Stimulated activated CD4-positive, alpha-beta T cell treated with anti-CD3 and anti-CD28 coated beads, Interleukin-4, amount 100 ng/mL, for 48 hours (primary cell): ENCODE measurements at regions not wholly inside any gene's neighbourhood (a gene's known extent, or its start where the extent isn't known, plus 50 kb on each side); places are given as distances from the start of the nearest gene placed in this dataset.

Experiments
- DNase-seq, 2 donors: peaks; one replicate each; pipeline ENCODE4 v3.0.0-alpha.2; 2020; ENCODE audit warnings: low read depth in 2 of 2

GRCh38 chr2:76455910-76456309 lies 745.2 kb upstream of the GCFC2 start:
- DNase-seq = no peak

DNA sequence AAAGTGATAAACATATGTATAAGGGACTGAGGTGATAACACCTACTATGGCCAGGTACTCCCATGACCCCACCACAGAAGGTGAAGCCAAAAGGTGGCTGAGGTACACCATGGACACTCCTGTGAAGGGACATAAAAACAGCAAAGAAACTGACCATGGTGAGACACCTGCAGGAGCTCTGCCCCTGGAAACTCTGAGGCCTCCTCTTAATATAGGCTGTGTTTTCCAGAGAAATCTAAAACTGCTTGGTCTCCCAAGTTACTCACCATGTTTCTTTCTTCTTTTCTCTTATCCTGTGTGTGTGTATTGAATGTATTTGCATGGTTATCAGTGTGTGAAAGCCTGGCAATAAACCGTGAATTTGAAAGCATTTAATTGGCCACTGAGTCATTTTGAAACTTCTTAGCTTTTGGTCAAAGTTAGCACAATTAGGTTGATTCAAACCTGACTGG lies 739.3 kb upstream of the GCFC2 start:
- no peak for DNase-seq

DNA sequence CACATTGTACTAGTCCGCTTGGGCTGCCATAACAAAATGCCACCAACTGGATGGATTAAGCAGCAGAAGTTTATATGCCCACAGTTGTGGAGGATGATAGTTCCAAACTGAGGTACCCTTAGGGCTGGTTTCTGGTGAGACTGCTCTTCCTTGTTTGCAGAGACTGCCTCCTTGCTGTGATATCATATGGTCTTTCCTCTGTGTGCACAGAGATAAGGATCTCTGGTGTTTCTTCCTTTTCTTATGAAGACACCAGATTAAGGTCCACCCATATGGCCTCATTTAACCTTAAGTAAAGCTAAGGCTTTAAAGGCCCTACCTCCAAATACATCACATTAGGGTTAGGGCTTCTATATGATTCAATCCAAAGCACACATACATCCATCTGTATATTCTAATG lies 738.2 kb upstream of the GCFC2 start:
- DNase-seq = no peak

- no peak for DNase-seq
Measured at GRCh38 chr2:76447294-76447693, 736.6 kb upstream of the GCFC2 start.

- no peak for DNase-seq
Measured at GRCh38 chr2:76446872-76447271, 736.2 kb upstream of the GCFC2 start.

DNA sequence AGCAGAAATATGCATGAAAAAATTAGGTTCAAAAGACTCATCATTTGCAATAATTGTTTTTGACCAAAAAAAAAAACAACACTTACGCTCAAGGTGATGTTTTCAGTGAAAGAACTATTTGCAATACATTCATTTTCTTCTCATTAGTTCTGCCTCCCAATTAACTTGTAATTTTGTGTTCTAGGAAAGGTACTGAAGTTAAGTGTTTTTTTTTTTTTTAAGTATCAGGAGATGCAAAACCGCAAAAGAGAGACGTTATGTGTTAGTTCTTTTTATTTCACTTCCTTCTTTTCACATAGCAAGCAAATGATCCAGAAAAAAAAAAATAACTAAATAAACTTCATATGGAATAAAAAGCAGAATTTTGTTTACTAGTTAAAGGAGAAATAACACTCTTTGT lies 735.2 kb upstream of the GCFC2 start:
- DNase-seq = no peak

DNA sequence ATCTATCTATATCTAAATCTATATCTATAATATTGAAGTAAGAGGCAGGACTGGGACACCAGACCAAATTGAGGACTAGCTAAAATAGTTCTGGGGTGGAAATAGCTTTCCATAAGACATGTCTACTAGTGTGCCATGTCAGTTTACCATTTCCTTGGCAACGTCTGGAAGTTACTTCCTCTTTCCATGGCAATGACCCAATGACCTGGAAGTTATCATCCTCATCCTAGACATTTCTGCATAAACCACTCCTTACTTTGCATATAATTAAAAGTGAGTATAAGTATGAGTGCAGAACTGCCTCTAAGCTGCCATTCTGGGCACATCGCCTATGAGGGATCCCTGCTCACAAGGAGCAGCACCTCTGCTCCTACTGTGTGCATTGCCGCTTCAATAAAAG lies 734.0 kb upstream of the GCFC2 start:
- no peak for DNase-seq

- DNase-seq = no peak
Measured at GRCh38 chr2:76437564-76437963, 726.8 kb upstream of the GCFC2 start.

- no peak for DNase-seq
Measured at GRCh38 chr2:76429374-76429773, 718.7 kb upstream of the GCFC2 start.

DNA sequence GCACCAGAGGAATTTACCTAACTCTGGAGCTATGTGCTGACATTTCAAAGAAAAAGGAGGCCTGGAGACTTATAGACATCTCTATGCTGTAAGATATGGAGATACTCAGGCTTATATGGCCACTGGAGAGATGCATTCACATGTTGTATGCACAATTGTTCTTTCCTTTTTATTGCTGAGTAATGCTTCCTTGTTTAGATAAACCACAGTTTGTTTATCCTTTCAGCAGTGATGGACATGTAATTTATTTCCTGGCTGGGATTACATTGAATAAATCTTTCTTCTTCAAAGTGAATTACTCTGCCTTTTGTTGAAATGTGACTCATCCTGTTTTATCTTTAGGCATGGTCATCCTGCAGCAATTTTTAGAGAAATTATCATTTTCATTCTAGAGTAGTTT lies 716.7 kb upstream of the GCFC2 start:
- no peak for DNase-seq

- no peak for DNase-seq
Measured at GRCh38 chr2:76415821-76416220, 705.1 kb upstream of the GCFC2 start.

GRCh38 chr2:76413436-76413835 lies 702.7 kb upstream of the GCFC2 start:
- no peak for DNase-seq

GRCh38 chr2:76406134-76406855 lies 695.6 kb upstream of the GCFC2 start:
- no peak for DNase-seq

DNA sequence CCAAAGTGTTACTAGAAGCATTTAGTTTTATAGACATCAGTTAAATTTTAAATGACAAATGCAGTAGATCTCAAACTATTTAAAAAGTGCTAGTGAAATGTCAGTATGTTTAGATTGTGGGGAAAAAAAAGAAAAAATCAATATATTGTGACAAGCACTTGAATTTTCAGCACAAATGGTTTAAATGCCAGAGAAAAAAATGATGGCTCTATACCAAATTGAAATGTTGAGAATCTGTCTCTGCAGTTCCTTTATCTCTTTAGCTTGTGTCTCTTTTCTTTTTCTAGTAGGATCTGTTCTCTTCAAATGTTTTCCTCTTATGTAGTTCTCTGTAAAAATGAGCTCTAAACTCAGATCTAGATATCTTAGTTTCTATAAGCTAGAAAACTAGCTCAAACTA lies 682.6 kb upstream of the GCFC2 start:
- no peak for DNase-seq

- no peak for DNase-seq
Measured at GRCh38 chr2:76391678-76392077, 681.0 kb upstream of the GCFC2 start.

DNA sequence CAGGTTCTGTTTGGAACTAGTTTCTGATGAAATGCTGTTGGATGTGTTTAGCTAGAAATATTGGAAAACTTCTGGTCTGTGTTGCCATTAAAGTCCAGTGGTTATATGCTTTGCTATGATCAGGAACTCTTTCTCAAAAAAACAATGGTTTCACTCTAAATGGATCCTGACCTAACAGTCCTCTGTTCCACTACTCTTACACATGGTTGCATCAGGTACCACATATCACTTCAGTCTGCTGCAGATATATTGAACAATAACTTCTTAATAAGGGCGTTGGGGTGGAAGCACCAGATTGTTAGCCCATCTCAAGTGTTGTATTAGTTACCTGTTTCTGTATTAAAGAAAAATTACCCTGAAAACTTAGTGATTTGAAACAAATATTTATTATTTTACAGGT lies 676.6 kb upstream of the GCFC2 start:
- no peak for DNase-seq

DNA sequence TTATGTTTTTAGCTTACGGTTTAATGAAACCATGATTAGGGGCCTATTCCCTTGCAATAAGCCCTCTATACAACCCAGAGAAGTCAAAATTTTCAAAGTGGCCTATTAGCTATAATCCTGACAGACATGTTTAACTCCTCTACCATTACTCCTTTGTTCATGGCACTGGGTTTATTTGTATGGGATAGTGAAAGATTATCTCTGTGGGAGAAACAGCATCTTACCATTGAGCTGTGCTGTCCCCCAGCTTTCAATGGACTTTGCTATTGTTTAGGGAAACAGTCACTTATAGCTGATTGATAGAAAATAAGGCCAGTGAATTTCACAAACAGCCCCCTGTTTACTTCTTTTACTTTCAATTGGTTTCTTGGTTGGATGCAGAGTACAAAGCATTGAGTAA lies 675.2 kb upstream of the GCFC2 start:
- no peak for DNase-seq

DNA sequence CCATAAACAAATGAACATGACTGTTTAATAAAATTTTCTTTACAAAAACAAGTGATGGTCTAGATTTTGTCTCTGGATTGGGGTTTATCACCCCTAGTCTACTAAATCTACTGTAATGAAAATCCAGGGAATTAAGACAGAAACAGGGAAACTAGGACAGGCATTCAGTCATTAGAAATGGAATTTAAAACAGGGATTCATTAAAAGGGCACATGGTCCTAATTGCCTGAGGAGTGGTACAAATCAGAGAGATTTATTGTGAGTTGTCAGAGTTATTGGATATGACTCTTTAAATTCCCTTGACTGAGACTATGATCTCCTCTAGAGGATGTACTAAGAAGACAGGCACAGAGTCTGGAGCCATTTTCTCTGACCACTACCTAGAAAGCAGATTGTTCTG lies 670.9 kb upstream of the GCFC2 start:
- DNase-seq = no peak

- DNase-seq = no peak
Measured at GRCh38 chr2:76378140-76378539, 667.4 kb upstream of the GCFC2 start.

- DNase-seq = no peak
Measured at GRCh38 chr2:76341439-76341838, 630.7 kb upstream of the GCFC2 start.

- no peak for DNase-seq
Measured at GRCh38 chr2:76332871-76333270, 622.2 kb upstream of the GCFC2 start.

GRCh38 chr2:76330865-76331264 lies 620.1 kb upstream of the GCFC2 start:
- DNase-seq = no peak

DNA sequence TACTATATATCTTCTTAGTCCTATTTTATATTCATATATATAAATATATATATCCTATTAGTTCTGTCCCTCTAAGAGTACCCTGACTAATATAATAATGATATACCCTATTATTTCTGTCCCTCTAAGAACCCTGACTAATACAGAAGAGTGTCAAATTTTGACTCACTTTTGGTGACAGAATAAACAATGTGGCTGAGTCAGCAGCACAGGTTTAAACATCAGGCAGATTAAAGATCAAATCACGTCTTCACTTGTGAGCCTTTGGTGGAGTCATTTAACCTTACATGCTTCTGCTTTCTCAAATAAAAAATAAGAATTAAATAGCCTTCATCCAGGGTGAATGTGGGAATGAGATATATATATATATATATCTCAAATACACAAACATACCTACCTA lies 615.9 kb upstream of the GCFC2 start:
- no peak for DNase-seq

DNA sequence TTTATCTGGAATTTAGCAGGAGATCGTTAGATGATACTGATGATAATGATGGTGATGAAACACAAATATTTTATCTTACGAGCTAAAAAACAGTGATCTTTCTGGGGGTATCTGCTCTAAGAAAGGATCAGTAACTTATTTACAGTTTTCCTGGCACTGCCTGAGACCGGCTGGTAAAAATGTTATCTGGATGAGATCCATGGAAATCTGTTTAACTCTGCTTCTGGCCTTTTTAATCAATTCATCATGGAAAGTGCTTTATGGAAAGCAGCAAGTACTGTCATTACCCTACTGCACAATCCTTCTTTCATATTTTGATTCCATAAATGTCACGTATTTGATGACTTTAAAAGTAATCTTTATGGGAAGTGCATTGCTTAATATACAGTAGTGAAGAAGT lies 612.7 kb upstream of the GCFC2 start:
- DNase-seq = no peak
